ENCODE measurements at regions not wholly inside any gene's neighbourhood (a gene's known extent, or its start where the extent isn't known, plus 50 kb on each side); places are given as distances from the start of the nearest gene placed in this dataset.
A peak's percentile ranks its signal among the peaks of the same experiment; 100 is the strongest.

- Histone ChIP-seq H3K27me3 (no peaks in the 10 kb centered on the region), H3K27ac (no peak overlapping the region), H3K9me3 (replicated peaks in 1 of 3) (no peaks in the 10 kb centered on the region), H3K4me3 (no peak overlapping the region), H3K4me1 (replicated peaks in 1 of 2) (peaks cover 0 to 20% of the 10 kb centered on the region in 2 donors), H3K36me3 (replicated peaks in 1 of 2) (peaks cover 0 to 5% of the 10 kb centered on the region in 2 donors)
- intact Hi-C loops (cut with DNase I): loop anchor here in 1 of 2 donors (5.0 kb wide), 1 partner anchor 443 kb away; no protein-coding TSS in a partner anchor
- TF ChIP-seq, protein P1, sequence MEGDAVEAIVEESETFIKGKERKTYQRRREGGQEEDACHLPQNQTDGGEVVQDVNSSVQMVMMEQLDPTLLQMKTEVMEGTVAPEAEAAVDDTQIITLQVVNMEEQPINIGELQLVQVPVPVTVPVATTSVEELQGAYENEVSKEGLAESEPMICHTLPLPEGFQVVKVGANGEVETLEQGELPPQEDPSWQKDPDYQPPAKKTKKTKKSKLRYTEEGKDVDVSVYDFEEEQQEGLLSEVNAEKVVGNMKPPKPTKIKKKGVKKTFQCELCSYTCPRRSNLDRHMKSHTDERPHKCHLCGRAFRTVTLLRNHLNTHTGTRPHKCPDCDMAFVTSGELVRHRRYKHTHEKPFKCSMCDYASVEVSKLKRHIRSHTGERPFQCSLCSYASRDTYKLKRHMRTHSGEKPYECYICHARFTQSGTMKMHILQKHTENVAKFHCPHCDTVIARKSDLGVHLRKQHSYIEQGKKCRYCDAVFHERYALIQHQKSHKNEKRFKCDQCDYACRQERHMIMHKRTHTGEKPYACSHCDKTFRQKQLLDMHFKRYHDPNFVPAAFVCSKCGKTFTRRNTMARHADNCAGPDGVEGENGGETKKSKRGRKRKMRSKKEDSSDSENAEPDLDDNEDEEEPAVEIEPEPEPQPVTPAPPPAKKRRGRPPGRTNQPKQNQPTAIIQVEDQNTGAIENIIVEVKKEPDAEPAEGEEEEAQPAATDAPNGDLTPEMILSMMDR (IDR thresholded peaks at IDR 0.05): no peak
- no peak for TF ChIP-seq POLR2A (IDR thresholded peaks at IDR 0.05)
- WGBS, 4 donors: 81 to 90% (median 88%) methylated on average over 7 of the region's 7 CpGs
- no peak for DNase-seq
Observed at GRCh38 chr1:39094685-39095084, 68.5 kb downstream of the NDUFS5 start.

GRCh38 chr1:39098546-39099250 is 72.5 kb downstream of the NDUFS5 start:
- H3K9me3 ChIP-seq (replicated peaks in 1 of 3): no peaks in the 10 kb centered on the region
- H3K4me3 ChIP-seq: no peak overlapping the region
- H3K36me3 ChIP-seq (replicated peaks in 1 of 2): peaks cover 0 to 5% of the 10 kb centered on the region in 2 donors
- WGBS, 4 donors: 22 to 51% (median 27%) methylated on average over 3 to 6 of the region's 6 CpGs
- peak overlapping the region in 1 of 5 donors; percentile 3 for H3K27ac ChIP-seq
- TF ChIP-seq POLR2A (IDR thresholded peaks at IDR 0.05): no peak
- TF ChIP-seq, protein P1 (IDR thresholded peaks at IDR 0.05): peak; percentile 56 to 86 (median 76)
- intact Hi-C loops (cut with DNase I): loop anchor here in 1 of 2 donors (5.0 kb wide), 1 partner anchor 439 kb away; no protein-coding TSS in a partner anchor
- no peaks in the 10 kb centered on the region for H3K27me3 ChIP-seq
- DNase-seq: peak; percentile 64 to 90 (median 81)
- peaks cover 8 to 24% of the 10 kb centered on the region in 2 donors for H3K4me1 ChIP-seq (replicated peaks in 1 of 2)

- peak in 5 of 7 donors; percentile 37 to 60 (median 57) for DNase-seq
- H3K4me3 ChIP-seq: no peak overlapping the region
- no peaks in the 10 kb centered on the region for H3K27me3 ChIP-seq
- 27 to 33% (median 30%) methylated on average over 11 of the region's 11 CpGs for WGBS, 4 donors
- H3K4me1 ChIP-seq (replicated peaks in 1 of 2): peaks cover 26 to 46% of the 10 kb centered on the region in 2 donors
- no peaks in the 10 kb centered on the region for H3K36me3 ChIP-seq (replicated peaks in 1 of 2)
- H3K9me3 ChIP-seq (replicated peaks in 1 of 3): no peaks in the 10 kb centered on the region
- H3K27ac ChIP-seq: peak overlapping the region in 2 of 5 donors; percentile 94 to 98
- intact Hi-C loops (cut with DNase I): loop anchor here (10.0 kb wide), 2 partner anchors 72 to 152 kb away; no protein-coding TSS in a partner anchor
- TF ChIP-seq POLR2A (IDR thresholded peaks at IDR 0.05): no peak
- TF ChIP-seq, protein P1 (IDR thresholded peaks at IDR 0.05): peak; percentile 61 to 96 (median 87)
Observed at GRCh38 chr1:39102537-39103327, 76.6 kb downstream of the NDUFS5 start.
